Prostate gland (tissue), 2 donors: ENCODE measurements at regions not wholly inside any gene's neighbourhood (a gene's known extent, or its start where the extent isn't known, plus 50 kb on each side); places are given as distances from the start of the nearest gene placed in this dataset.

Source experiments
- DNase-seq: peaks from one replicate; pipeline ENCODE4 v3.0.0-alpha.2; 2019; ENCODE audit warnings: low spot score
- H3K27ac ChIP-seq, 2 donors: fragments of 200-600 bp; sonication (generic); 2 replicates each; pipeline ENCODE4 v1.5.1; 2017 to 2019
- H3K27me3 ChIP-seq: fragments of 200-600 bp; sonication (generic); replicated peaks from 2 replicates; pipeline ENCODE4 v1.5.1; 2019; ENCODE audit not compliant: insufficient read depth
- H3K36me3 ChIP-seq, 2 donors: fragments of 200-600 bp; sonication (generic); 1 replicate in 1 of 2; 2 replicates in 1 of 2; pipeline versions ENCODE4 v1.5.1 to v1.8.1; 2017 to 2019
- H3K4me1 ChIP-seq: fragments of 200-600 bp; sonication (generic); replicated peaks from 2 replicates; pipeline ENCODE4 v1.5.1; 2019
- H3K4me3 ChIP-seq, 2 donors: fragments of 200-600 bp; sonication (generic); 2 replicates each; pipeline ENCODE4 v1.5.1; 2017 to 2019
- H3K9me3 ChIP-seq: fragments of 200-600 bp; sonication (generic); 2 replicates; pipeline ENCODE4 v1.5.1; 2017
- CTCF ChIP-seq, 4 experiments: fragments of 200-600 bp in 2 of 4; fragments of 450-650 bp in 2 of 4; sonication (generic) in 2 of 4; IDR thresholded peaks; 1 replicate in 3 of 4; 2 replicates in 1 of 4; pipeline ENCODE4 v1.5.1; 2016 to 2019; ENCODE audit warnings: antibody characterized with exemption in 4 of 4, mild to moderate bottlenecking in 2 of 4, moderate library complexity in 2 of 4
- POLR2A ChIP-seq: fragments of 450-650 bp; IDR thresholded peaks from one replicate; pipeline ENCODE4 v1.6.1; 2016; ENCODE audit warnings: antibody characterized with exemption, mild to moderate bottlenecking
- POLR2AphosphoS5 ChIP-seq: sonication (generic); formaldehyde crosslinking; IDR thresholded peaks from one replicate; pipeline ENCODE4 v1.6.1; 2017; ENCODE audit warnings: antibody characterized with exemption
- WGBS: methylation state at CpG from one replicate; pipeline ENCODE4 v1.1.5; 2018; 5-methylcytosine and 5-hydroxymethylcytosine counted together
- intact Hi-C: fragments of 100-400 bp; cut with DNase I; formaldehyde crosslinking; loops from one replicate; pipeline ENCODE4 v1.14.2; 2022

- H3K27me3 ChIP-seq = no peaks in the 10 kb centered on the region
- H3K4me1 ChIP-seq = no peaks in the 10 kb centered on the region
- intact Hi-C loops = no loop called here
- no peak overlapping the region for H3K27ac ChIP-seq
- no peaks in the 10 kb centered on the region for H3K36me3 ChIP-seq
- no peaks in the 10 kb centered on the region for H3K9me3 ChIP-seq
- WGBS = 71% methylated on average over 5 of the region's 5 CpGs
- no peak overlapping the region for H3K4me3 ChIP-seq
- no peak for DNase-seq
- TF ChIP-seq POLR2A = no peak
- TF ChIP-seq CTCF (IDR thresholded peaks at IDR 0.05) = no peak
- TF ChIP-seq POLR2AphosphoS5 = no peak
Measured at GRCh38 chr2:120819720-120820210, 84.1 kb downstream of the GLI2 start.

GRCh38 chr2:120820263-120820952 lies 84.7 kb downstream of the GLI2 start:
- no peak overlapping the region for H3K4me3 ChIP-seq
- H3K4me1 ChIP-seq = no peaks in the 10 kb centered on the region
- no peak for DNase-seq
- no peaks in the 10 kb centered on the region for H3K9me3 ChIP-seq
- no peak for TF ChIP-seq CTCF (IDR thresholded peaks at IDR 0.05)
- TF ChIP-seq POLR2AphosphoS5 = no peak
- no peak for TF ChIP-seq POLR2A
- H3K27me3 ChIP-seq = no peaks in the 10 kb centered on the region
- peak overlapping the region in 1 of 2 donors; percentile 33 for H3K27ac ChIP-seq
- H3K36me3 ChIP-seq = no peaks in the 10 kb centered on the region
- intact Hi-C loops = no loop called here
- 25% methylated on average over 19 of the region's 19 CpGs for WGBS

GRCh38 chr2:120820953-120821279 lies 85.2 kb downstream of the GLI2 start:
- H3K36me3 ChIP-seq = no peaks in the 10 kb centered on the region
- H3K27me3 ChIP-seq = no peaks in the 10 kb centered on the region
- no peaks in the 10 kb centered on the region for H3K9me3 ChIP-seq
- no peak overlapping the region for H3K4me3 ChIP-seq
- intact Hi-C loops = no loop called here
- H3K27ac ChIP-seq = peak overlapping the region in 1 of 2 donors; percentile 33
- no peak for DNase-seq
- TF ChIP-seq POLR2AphosphoS5 = no peak
- TF ChIP-seq CTCF (IDR thresholded peaks at IDR 0.05) = no peak
- TF ChIP-seq POLR2A = no peak
- WGBS = 18% methylated on average over 10 of the region's 10 CpGs
- H3K4me1 ChIP-seq = no peaks in the 10 kb centered on the region

GRCh38 chr2:120821446-120822160 lies 85.9 kb downstream of the GLI2 start:
- WGBS = 87% methylated on average over 15 of the region's 15 CpGs
- intact Hi-C loops = no loop called here
- Histone ChIP-seq H3K36me3 (no peaks in the 10 kb centered on the region), H3K27ac (no peak overlapping the region), H3K27me3 (no peaks in the 10 kb centered on the region), H3K4me3 (no peak overlapping the region), H3K4me1 (no peaks in the 10 kb centered on the region), H3K9me3 (no peaks in the 10 kb centered on the region)
- no peak for DNase-seq
- TF ChIP-seq POLR2A (no peak), POLR2AphosphoS5 (no peak), CTCF (IDR thresholded peaks at IDR 0.05) (no peak)

- no peaks in the 10 kb centered on the region for H3K4me1 ChIP-seq
- intact Hi-C loops = no loop called here
- no peaks in the 10 kb centered on the region for H3K36me3 ChIP-seq
- DNase-seq = no peak
- no peak overlapping the region for H3K27ac ChIP-seq
- TF ChIP-seq POLR2AphosphoS5 (no peak), POLR2A (no peak), CTCF (IDR thresholded peaks at IDR 0.05) (no peak)
- WGBS = 91% methylated on average over 11 of the region's 11 CpGs
- no peaks in the 10 kb centered on the region for H3K27me3 ChIP-seq
- H3K9me3 ChIP-seq = no peaks in the 10 kb centered on the region
- H3K4me3 ChIP-seq = no peak overlapping the region
Measured at GRCh38 chr2:120822933-120823332, 87.3 kb downstream of the GLI2 start.
